IMR-90 (cell line): ENCODE measurements at regions not wholly inside any gene's neighbourhood (a gene's known extent, or its start where the extent isn't known, plus 50 kb on each side); places are given as distances from the start of the nearest gene placed in this dataset.

ENCODE experiments used
- ATAC-seq: fragments of 200-7000 bp; cut with Tn5 transposase; 2 replicates; pipeline ENCODE4 v1.9.1; 2020; ENCODE audit warnings: low read depth, mild to moderate bottlenecking, moderate library complexity
- BruUV-seq: library from RNA; stranded (reverse); fragments of 400-500 nt; replicated peaks from 2 replicates; lab custom pipeline; 2021; lab: Mats Ljungman, UMichigan
- CTCF ChIA-PET: fragments of 300-600 bp; formaldehyde crosslinking; extraction: SDS; loops from one replicate; lab custom pipeline; 2021; ENCODE audit warnings: antibody characterized with exemption; lab: Yijun Ruan, JAX
- POLR2A ChIA-PET: fragments of 300-600 bp; sonication (Branson Sonifier 250); formaldehyde crosslinking; loops from one replicate; lab custom pipeline; 2022; ENCODE audit warnings: antibody characterized with exemption; ENCODE audit not compliant: unreplicated experiment; lab: Charles Lee
- DNase-seq: peaks from one replicate; pipeline ENCODE4 v3.0.0; 2013
- H2AFZ ChIP-seq: replicated peaks from 2 replicates; pipeline ENCODE3; 2013; ENCODE audit warnings: low read length, mild to moderate bottlenecking; ENCODE audit not compliant: poor library complexity
- H2AK5ac ChIP-seq: 2 replicates; pipeline ENCODE4 v1.6.1; 2013; ENCODE audit warnings: low read depth, low read length, inconsistent platforms
- H2AK9ac ChIP-seq: replicated peaks from 2 replicates; pipeline ENCODE3; 2013; ENCODE audit warnings: mild to moderate bottlenecking, low read depth, low read length, moderate library complexity; ENCODE audit not compliant: poor library complexity
- H2BK120ac ChIP-seq: 2 replicates; pipeline ENCODE4 v1.6.1; 2013; ENCODE audit warnings: low read depth, low read length, inconsistent platforms
- H2BK15ac ChIP-seq: 3 replicates; pipeline ENCODE4 v1.6.1; 2013; ENCODE audit warnings: low read depth, low read length, inconsistent platforms
- H2BK20ac ChIP-seq: 2 replicates; pipeline ENCODE4 v1.6.1; 2013; ENCODE audit warnings: low read depth, mild to moderate bottlenecking, inconsistent platforms, low read length, moderate library complexity
- H2BK5ac ChIP-seq: 2 replicates; pipeline ENCODE4 v1.6.1; 2013; ENCODE audit warnings: mild to moderate bottlenecking, low read depth, low read length, inconsistent platforms; ENCODE audit not compliant: poor library complexity, severe bottlenecking
- H3K14ac ChIP-seq: replicated peaks from 2 replicates; pipeline ENCODE4 v1.6.1; 2013; ENCODE audit warnings: low read depth, low read length, inconsistent platforms
- H3K18ac ChIP-seq: 2 replicates; pipeline ENCODE4 v1.6.1; 2013; ENCODE audit warnings: low read depth, low read length, control low read depth
- H3K23ac ChIP-seq: 2 replicates; pipeline ENCODE4 v1.6.1; 2013; ENCODE audit warnings: low read depth, low read length, inconsistent platforms
- H3K27ac ChIP-seq: 2 replicates; pipeline ENCODE4 v1.5.1; 2013; ENCODE audit warnings: mild to moderate bottlenecking, control low read depth, low read length; ENCODE audit not compliant: insufficient read depth
- H3K27me3 ChIP-seq: 2 replicates; pipeline ENCODE4 v1.6.1; 2013; ENCODE audit warnings: low read length; ENCODE audit not compliant: control insufficient read depth, insufficient read depth
- H3K36me3 ChIP-seq: 2 replicates; pipeline ENCODE4 v1.6.1; 2013; ENCODE audit warnings: low read length, mixed read lengths; ENCODE audit not compliant: control insufficient read depth, insufficient read depth
- H3K4ac ChIP-seq: 2 replicates; pipeline ENCODE4 v1.6.1; 2013; ENCODE audit warnings: low read depth, low read length, inconsistent platforms
- H3K4me1 ChIP-seq: 2 replicates; pipeline ENCODE4 v1.6.1; 2013; ENCODE audit warnings: low read length, mixed read lengths; ENCODE audit not compliant: control insufficient read depth, insufficient read depth
- H3K4me2 ChIP-seq: 2 replicates; pipeline ENCODE4 v1.6.1; 2013; ENCODE audit warnings: low read depth, mild to moderate bottlenecking, control low read depth, low read length, moderate library complexity
- H3K4me3 ChIP-seq: 2 replicates; pipeline ENCODE4 v1.5.1; 2013; ENCODE audit warnings: low read depth, mild to moderate bottlenecking, control low read depth, low read length, moderate library complexity; ENCODE audit not compliant: insufficient read depth
- H3K56ac ChIP-seq: 2 replicates; pipeline ENCODE4 v1.6.1; 2013; ENCODE audit warnings: low read length, inconsistent platforms; ENCODE audit not compliant: insufficient read depth; ENCODE audit errors: extremely low read depth
- H3K79me1 ChIP-seq, 2 experiments: 2 replicates each; pipeline ENCODE4 v1.6.1; 2013; ENCODE audit warnings: low read length in 2 of 2, inconsistent platforms in 1 of 2, low read depth in 1 of 2
- H3K9ac ChIP-seq: 2 replicates; pipeline ENCODE4 v1.6.1; 2013; ENCODE audit warnings: low read depth, low read length, control low read depth
- H3K9me1 ChIP-seq: 2 replicates; pipeline ENCODE4 v1.6.1; 2013; ENCODE audit warnings: low read length, inconsistent platforms; ENCODE audit not compliant: insufficient read depth
- H3K9me3 ChIP-seq: 2 replicates; pipeline ENCODE4 v1.6.1; 2013; ENCODE audit warnings: low read length; ENCODE audit not compliant: control insufficient read depth, insufficient read depth
- H4K20me1 ChIP-seq: 2 replicates; pipeline ENCODE4 v1.6.1; 2013; ENCODE audit warnings: low read length, inconsistent platforms; ENCODE audit not compliant: insufficient read depth
- H4K5ac ChIP-seq: 2 replicates; pipeline ENCODE4 v1.6.1; 2013; ENCODE audit warnings: mild to moderate bottlenecking, low read depth, low read length, control low read depth
- H4K8ac ChIP-seq, 2 experiments: 2 replicates each; pipeline ENCODE4 v1.6.1; 2013; ENCODE audit warnings: low read depth in 2 of 2, low read length in 2 of 2, control low read depth in 1 of 2, inconsistent platforms in 1 of 2
- H4K91ac ChIP-seq: 2 replicates; pipeline ENCODE4 v1.6.1; 2013; ENCODE audit warnings: low read depth, low read length, inconsistent platforms; ENCODE audit not compliant: insufficient read depth
- BHLHE40 ChIP-seq: fragments of 150-350 bp; IDR thresholded peaks from 2 replicates; pipeline ENCODE4 v1.6.1; 2016; ENCODE audit warnings: mild to moderate bottlenecking, low read depth, low read length
- CEBPB ChIP-seq: IDR thresholded peaks from 2 replicates; pipeline ENCODE4 v1.6.1; 2012; ENCODE audit warnings: low read depth, low read length, improper control_type of control experiment
- CHD1 ChIP-seq: IDR thresholded peaks from 2 replicates; pipeline ENCODE4 v1.6.1; 2012; ENCODE audit warnings: low read depth, low read length, improper control_type of control experiment
- CTCF ChIP-seq: conservative IDR thresholded peaks from 2 replicates; pipeline ENCODE4 v1.5.1; 2012; ENCODE audit warnings: mild to moderate bottlenecking, low read depth, low read length, improper control_type of control experiment
- ELK1 ChIP-seq: fragments of 150-350 bp; IDR thresholded peaks from 2 replicates; pipeline ENCODE4 v1.6.1; 2016; ENCODE audit warnings: low read depth, mild to moderate bottlenecking, low read length, moderate library complexity, borderline replicate concordance
- FOS ChIP-seq: fragments of 150-350 bp; IDR thresholded peaks from 2 replicates; pipeline ENCODE4 v1.6.1; 2016; ENCODE audit warnings: low read depth, low read length
- MAFK ChIP-seq: IDR thresholded peaks from 2 replicates; pipeline ENCODE4 v1.6.1; 2012; ENCODE audit warnings: low read depth, low read length, improper control_type of control experiment
- MAZ ChIP-seq: IDR thresholded peaks from 2 replicates; pipeline ENCODE4 v1.6.1; 2012; ENCODE audit warnings: low read depth, mild to moderate bottlenecking, low read length, improper control_type of control experiment, moderate library complexity, borderline replicate concordance
- MXI1 ChIP-seq: IDR thresholded peaks from 2 replicates; pipeline ENCODE4 v1.6.1; 2012; ENCODE audit warnings: low read depth, mild to moderate bottlenecking, low read length, moderate library complexity, borderline replicate concordance
- NFE2L2 ChIP-seq: fragments of 150-350 bp; IDR thresholded peaks from 2 replicates; pipeline ENCODE4 v1.6.1; 2016; ENCODE audit warnings: low read depth, mild to moderate bottlenecking, low read length
- POLR2A ChIP-seq: IDR thresholded peaks from 2 replicates; pipeline ENCODE4 v1.6.1; 2012; ENCODE audit warnings: mild to moderate bottlenecking, low read depth, low read length
- RAD21 ChIP-seq: IDR thresholded peaks from 2 replicates; pipeline ENCODE4 v1.6.1; 2012; ENCODE audit warnings: low read length, improper control_type of control experiment
- RCOR1 ChIP-seq: IDR thresholded peaks from 2 replicates; pipeline ENCODE4 v1.6.1; 2012; ENCODE audit warnings: mild to moderate bottlenecking, low read length, improper control_type of control experiment; ENCODE audit not compliant: insufficient replicate concordance
- RFX5 ChIP-seq: IDR thresholded peaks from 2 replicates; pipeline ENCODE4 v1.8.0; 2012; ENCODE audit warnings: low read depth, mild to moderate bottlenecking, low read length, moderate library complexity
- SMC3 ChIP-seq: fragments of 150-350 bp; IDR thresholded peaks from 2 replicates; pipeline ENCODE4 v1.6.1; 2016; ENCODE audit warnings: low read depth, mild to moderate bottlenecking, antibody characterized with exemption, low read length, moderate library complexity
- USF2 ChIP-seq: fragments of 150-350 bp; IDR thresholded peaks from 2 replicates; pipeline ENCODE4 v1.6.1; 2017; ENCODE audit warnings: mild to moderate bottlenecking, antibody characterized with exemption, low read length, low read depth
- WGBS, 2 experiments: methylation state at CpG; one replicate each; pipeline versions ENCODE4 v1.1.5 to v1.1.7; 2013; ENCODE audit warnings: missing lambda C conversion rate in 2 of 2; ENCODE audit not compliant: insufficient read length in 1 of 2; ENCODE audit errors: extremely low coverage in 2 of 2; 5-methylcytosine and 5-hydroxymethylcytosine counted together
- dilution Hi-C: fragments of 300-500 bp; cut with HindIII; formaldehyde crosslinking; loops from one replicate; pipeline ENCODE4 v1.14.3; 2018; ENCODE audit warnings: low sequenced_read_pairs; ENCODE audit not compliant: unreplicated experiment
- in situ Hi-C: fragments of 300-500 bp; cut with MboI; formaldehyde crosslinking; loops from 3 replicates; pipeline ENCODE4 v1.14.3; 2019; ENCODE audit warnings: low sequenced_read_pairs, inconsistent platforms, mixed read lengths
- intact Hi-C: fragments of 100-400 bp; cut with micrococcal nuclease; formaldehyde crosslinking; loops from 2 replicates; pipeline ENCODE4 v1.10.0; 2022

- DNase-seq (no peak), ATAC-seq (no peak)
- Histone ChIP-seq H3K4me1 (no peaks in the 10 kb centered on the region), H2AK9ac (no peak overlapping the region), H3K9me3 (no peaks in the 10 kb centered on the region), H3K27me3 (peaks cover 2% of the 10 kb centered on the region), H4K20me1 (no peaks in the 10 kb centered on the region), H3K18ac (no peak overlapping the region), H4K91ac (no peak overlapping the region), H2BK5ac (no peak overlapping the region), H3K4me3 (no peak overlapping the region), H3K23ac (no peak overlapping the region), H2BK120ac (no peak overlapping the region), H3K79me1 (no peaks in the 10 kb centered on the region), H3K4ac (no peak overlapping the region), H3K9me1 (no peaks in the 10 kb centered on the region), H3K36me3 (no peaks in the 10 kb centered on the region), H4K8ac (no peak overlapping the region), H3K9ac (no peak overlapping the region), H3K4me2 (no peak overlapping the region), H2AFZ (no peak overlapping the region), H2AK5ac (no peak overlapping the region), H3K14ac (no peak overlapping the region), H2BK20ac (no peak overlapping the region), H4K5ac (no peak overlapping the region), H2BK15ac (no peak overlapping the region), H3K27ac (no peak overlapping the region), H3K56ac (no peak overlapping the region)
- in situ Hi-C loops (no loop called here), intact Hi-C loops (no loop called here), dilution Hi-C loops (no loop called here)
- no TSS peak for BruUV-seq
- WGBS, 2 experiments: 29% methylated on average over 2 of the region's 4 CpGs; no CpG with 5 or more reads in 1 of the 2 experiments
- POLR2A ChIA-PET: no interaction called here
- CTCF ChIA-PET: no interaction called here
- no peak for TF ChIP-seq MAFK
- TF ChIP-seq MAZ: no peak
- TF ChIP-seq USF2: no peak
- no peak for TF ChIP-seq CEBPB
- no peak for TF ChIP-seq ELK1
- no peak for TF ChIP-seq RCOR1
- TF ChIP-seq POLR2A: no peak
- no peak for TF ChIP-seq SMC3
- TF ChIP-seq BHLHE40: no peak
- TF ChIP-seq RFX5: no peak
- TF ChIP-seq RAD21: no peak
- no peak for TF ChIP-seq FOS
- TF ChIP-seq MXI1: no peak
- no peak for TF ChIP-seq CTCF
- TF ChIP-seq NFE2L2: no peak
- TF ChIP-seq CHD1: no peak
These were observed 124.1 kb downstream of the EN1 start for GRCh38 chr2:118723394-118723793.
